Fibroblast of lung (primary cell): ENCODE measurements at regions not wholly inside any gene's neighbourhood (a gene's known extent, or its start where the extent isn't known, plus 50 kb on each side); places are given as distances from the start of the nearest gene placed in this dataset.

Experiments
- DNase-seq, 2 donors: peaks; one replicate each; pipeline versions ENCODE4 v3.0.0 to v3.0.0-alpha.2; 2010; ENCODE audit warnings: low read depth in 2 of 2
- H2AFZ ChIP-seq: 2 replicates; pipeline ENCODE4 v1.5.1; 2012; ENCODE audit warnings: low read length, control low read depth, inconsistent platforms
- H3K27ac ChIP-seq: 2 replicates; pipeline ENCODE4 v1.5.1; 2011; ENCODE audit warnings: low read length, control low read depth; ENCODE audit not compliant: insufficient read depth
- H3K27me3 ChIP-seq: 2 replicates; pipeline ENCODE4 v1.5.1; 2011; ENCODE audit warnings: mild to moderate bottlenecking, low read length; ENCODE audit not compliant: control insufficient read depth, insufficient read depth
- H3K36me3 ChIP-seq: 2 replicates; pipeline ENCODE4 v1.5.1; 2011; ENCODE audit warnings: low read length; ENCODE audit not compliant: control insufficient read depth, insufficient read depth
- H3K4me1 ChIP-seq: 2 replicates; pipeline ENCODE4 v1.5.1; 2011; ENCODE audit warnings: low read length; ENCODE audit not compliant: control insufficient read depth, insufficient read depth; ENCODE audit errors: extremely low read depth
- H3K4me2 ChIP-seq: 2 replicates; pipeline ENCODE4 v1.5.1; 2011; ENCODE audit warnings: low read length, control low read depth; ENCODE audit not compliant: insufficient read depth; ENCODE audit errors: extremely low read depth
- H3K4me3 ChIP-seq, 4 experiments: fragments of 200-600 bp in 1 of 4; sonication (generic) in 1 of 4; replicated peaks in 1 of 4; 2 replicates each; pipeline ENCODE4 v1.5.1; 2011 to 2016; ENCODE audit warnings: low read length in 4 of 4, low read depth in 3 of 4, mild to moderate bottlenecking in 3 of 4, control low read depth in 2 of 4, inconsistent platforms in 1 of 4, mixed read lengths in 1 of 4; ENCODE audit not compliant: insufficient read depth in 1 of 4; ENCODE audit errors: control extremely low read depth in 1 of 4
- H3K79me2 ChIP-seq: 2 replicates; pipeline ENCODE4 v1.5.1; 2012; ENCODE audit warnings: mild to moderate bottlenecking, low read length, inconsistent platforms; ENCODE audit not compliant: control insufficient read depth, insufficient read depth
- H3K9ac ChIP-seq: 2 replicates; pipeline ENCODE4 v1.5.1; 2011; ENCODE audit warnings: mild to moderate bottlenecking, low read length, control low read depth; ENCODE audit not compliant: insufficient read depth
- H3K9me3 ChIP-seq: 2 replicates; pipeline ENCODE4 v1.5.1; 2012; ENCODE audit warnings: low read depth, low read length; ENCODE audit not compliant: control insufficient read depth, insufficient read depth
- H4K20me1 ChIP-seq: 2 replicates; pipeline ENCODE4 v1.5.1; 2011; ENCODE audit warnings: low read length; ENCODE audit not compliant: control insufficient read depth, insufficient read depth; ENCODE audit errors: extremely low read depth
- EZH2 ChIP-seq: IDR thresholded peaks from 2 replicates; pipeline ENCODE4 v1.5.1; 2012; ENCODE audit warnings: low read length, control low read depth, mild to moderate bottlenecking; ENCODE audit errors: missing control alignments
- TF ChIP-seq, protein P1 (sequence below), 2 donors: IDR thresholded peaks in 1 of 2; conservative IDR thresholded peaks in 1 of 2; 1 replicate in 1 of 2; 2 replicates in 1 of 2; pipeline ENCODE4 v1.5.1; 2011 to 2012; ENCODE audit warnings: low read length in 2 of 2, control low read depth in 1 of 2, inconsistent platforms in 1 of 2, low read depth in 1 of 2, mild to moderate bottlenecking in 1 of 2

DNA sequence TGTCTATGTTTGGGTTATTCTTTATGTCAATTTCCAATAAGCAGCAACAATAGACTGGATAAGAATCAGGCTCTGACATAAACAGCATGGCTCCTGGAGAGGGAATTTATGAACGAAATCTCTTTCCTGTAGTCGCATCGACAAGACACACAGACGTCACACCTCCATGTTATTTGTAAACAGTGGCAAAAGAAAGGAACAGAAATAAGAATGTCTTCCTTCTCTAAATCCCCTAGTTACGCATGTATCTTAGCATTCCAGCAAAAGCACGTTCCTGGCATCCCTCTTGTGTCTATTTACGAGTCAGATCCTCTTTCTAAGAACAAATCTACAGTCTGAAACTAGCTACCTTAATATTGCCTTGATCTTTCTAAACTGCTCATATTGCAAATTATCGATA, 559.1 kb upstream of the JAG1 start:
- no peaks in the 10 kb centered on the region for H3K9me3 ChIP-seq
- H3K27ac ChIP-seq: no peak overlapping the region
- H3K36me3 ChIP-seq: no peaks in the 10 kb centered on the region
- no peak overlapping the region for H3K9ac ChIP-seq
- H3K4me3 ChIP-seq: no peak overlapping the region
- no peaks in the 10 kb centered on the region for H4K20me1 ChIP-seq
- no peak overlapping the region for H3K4me2 ChIP-seq
- TF ChIP-seq, protein P1, sequence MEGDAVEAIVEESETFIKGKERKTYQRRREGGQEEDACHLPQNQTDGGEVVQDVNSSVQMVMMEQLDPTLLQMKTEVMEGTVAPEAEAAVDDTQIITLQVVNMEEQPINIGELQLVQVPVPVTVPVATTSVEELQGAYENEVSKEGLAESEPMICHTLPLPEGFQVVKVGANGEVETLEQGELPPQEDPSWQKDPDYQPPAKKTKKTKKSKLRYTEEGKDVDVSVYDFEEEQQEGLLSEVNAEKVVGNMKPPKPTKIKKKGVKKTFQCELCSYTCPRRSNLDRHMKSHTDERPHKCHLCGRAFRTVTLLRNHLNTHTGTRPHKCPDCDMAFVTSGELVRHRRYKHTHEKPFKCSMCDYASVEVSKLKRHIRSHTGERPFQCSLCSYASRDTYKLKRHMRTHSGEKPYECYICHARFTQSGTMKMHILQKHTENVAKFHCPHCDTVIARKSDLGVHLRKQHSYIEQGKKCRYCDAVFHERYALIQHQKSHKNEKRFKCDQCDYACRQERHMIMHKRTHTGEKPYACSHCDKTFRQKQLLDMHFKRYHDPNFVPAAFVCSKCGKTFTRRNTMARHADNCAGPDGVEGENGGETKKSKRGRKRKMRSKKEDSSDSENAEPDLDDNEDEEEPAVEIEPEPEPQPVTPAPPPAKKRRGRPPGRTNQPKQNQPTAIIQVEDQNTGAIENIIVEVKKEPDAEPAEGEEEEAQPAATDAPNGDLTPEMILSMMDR (conservative IDR thresholded peaks at IDR 0.05 in 1 of 2, IDR thresholded peaks at IDR 0.05 in 1 of 2; ENCODE audit: low read depth in 1 of 2, low read length in 2 of 2): no peak
- TF ChIP-seq EZH2: no peak
- H3K27me3 ChIP-seq: no peaks in the 10 kb centered on the region
- peaks cover 3% of the 10 kb centered on the region for H3K4me1 ChIP-seq
- no peak overlapping the region for H2AFZ ChIP-seq
- H3K79me2 ChIP-seq: no peaks in the 10 kb centered on the region
- DNase-seq: no peak

DNA sequence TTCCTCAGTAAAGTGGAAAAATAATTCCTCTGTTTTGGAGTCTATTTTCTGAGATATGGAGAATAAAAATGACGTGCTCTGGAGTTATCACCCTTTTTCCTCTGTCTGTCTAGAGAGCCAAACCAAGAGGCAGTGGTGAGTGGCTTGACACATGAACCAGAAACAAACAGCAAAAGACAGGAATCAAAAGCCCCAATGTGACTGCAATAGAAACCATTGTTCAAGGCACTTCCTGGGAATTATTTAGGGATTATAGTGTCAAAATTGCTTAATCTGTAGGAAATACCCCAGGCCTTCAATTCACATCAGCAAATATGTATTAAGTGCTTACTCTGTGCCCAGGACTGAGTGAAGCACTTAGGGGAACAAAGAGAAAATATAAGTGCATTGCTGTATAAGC, 560.4 kb upstream of the JAG1 start:
- Histone ChIP-seq H3K9ac (no peak overlapping the region), H3K4me1 (peaks cover 3% of the 10 kb centered on the region), H3K9me3 (no peaks in the 10 kb centered on the region), H3K4me2 (no peak overlapping the region), H3K4me3 (no peak overlapping the region), H2AFZ (no peak overlapping the region), H3K36me3 (no peaks in the 10 kb centered on the region), H3K27me3 (no peaks in the 10 kb centered on the region), H4K20me1 (no peaks in the 10 kb centered on the region), H3K79me2 (no peaks in the 10 kb centered on the region), H3K27ac (no peak overlapping the region)
- no peak for DNase-seq
- no peak for TF ChIP-seq EZH2
- TF ChIP-seq, protein P1 (conservative IDR thresholded peaks at IDR 0.05 in 1 of 2, IDR thresholded peaks at IDR 0.05 in 1 of 2; ENCODE audit: low read depth in 1 of 2, low read length in 2 of 2): no peak

DNA sequence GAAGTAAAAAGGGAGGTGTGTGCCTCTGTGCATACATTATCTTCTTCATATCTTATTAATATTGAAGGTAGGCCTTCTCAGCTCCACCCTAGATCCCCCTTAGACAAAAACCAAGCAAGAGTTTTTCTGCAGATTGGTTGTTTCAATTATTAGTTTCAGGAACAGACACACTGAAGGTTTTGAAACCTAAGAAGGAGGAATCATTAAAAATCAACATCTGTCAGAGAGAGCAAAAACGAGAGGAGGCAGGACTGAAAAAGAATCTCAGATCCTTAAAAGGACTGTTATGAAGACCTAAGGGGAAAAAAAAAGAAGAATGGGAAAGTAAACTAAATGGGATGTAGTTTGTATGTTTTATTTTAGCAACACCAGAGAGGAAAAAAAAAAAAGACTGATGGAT, 560.8 kb upstream of the JAG1 start:
- Histone ChIP-seq H2AFZ (no peak overlapping the region), H3K27me3 (no peaks in the 10 kb centered on the region), H3K9ac (no peak overlapping the region), H3K27ac (no peak overlapping the region), H3K36me3 (no peaks in the 10 kb centered on the region), H3K79me2 (no peaks in the 10 kb centered on the region), H3K9me3 (no peaks in the 10 kb centered on the region), H3K4me1 (peaks cover 3% of the 10 kb centered on the region), H4K20me1 (no peaks in the 10 kb centered on the region), H3K4me2 (no peak overlapping the region), H3K4me3 (no peak overlapping the region)
- no peak for DNase-seq
- no peak for TF ChIP-seq EZH2
- TF ChIP-seq, protein P1 (conservative IDR thresholded peaks at IDR 0.05 in 1 of 2, IDR thresholded peaks at IDR 0.05 in 1 of 2; ENCODE audit: low read depth in 1 of 2, low read length in 2 of 2): no peak
